Peyer's patch (tissue), 4 donors: ENCODE measurements at regions not wholly inside any gene's neighbourhood (a gene's known extent, or its start where the extent isn't known, plus 50 kb on each side); places are given as distances from the start of the nearest gene placed in this dataset.
"Not testable (repeated sequence)": the region's sequence is repeated elsewhere in the genome, so short reads cannot be mapped to it uniquely, and the experiment has no call there.

ENCODE experiments used
- DNase-seq, 3 donors: peaks; one replicate each; pipeline ENCODE4 v3.0.0-alpha.2; 2017 to 2019
- H3K27ac ChIP-seq, 4 donors: fragments of 200-600 bp; sonication (generic); one replicate each; pipeline ENCODE4 v1.5.1; 2016 to 2019
- H3K27me3 ChIP-seq, 2 donors: fragments of 200-600 bp; sonication (generic); one replicate each; pipeline ENCODE4 v1.5.1; 2019
- H3K36me3 ChIP-seq, 3 donors: fragments of 200-600 bp; sonication (generic); one replicate each; pipeline ENCODE4 v1.5.1; 2016 to 2019
- H3K4me1 ChIP-seq, 4 donors: fragments of 200-600 bp; sonication (generic); one replicate each; pipeline ENCODE4 v1.5.1; 2016 to 2019
- H3K4me3 ChIP-seq, 4 donors: fragments of 200-600 bp; sonication (generic); 1 replicate in 3 of 4; 2 replicates in 1 of 4; pipeline ENCODE4 v1.5.1; 2016 to 2019; ENCODE audit warnings: mild to moderate bottlenecking in 1 of 4
- H3K9me3 ChIP-seq, 4 donors: fragments of 200-600 bp; sonication (generic); one replicate each; pipeline ENCODE4 v1.5.1; 2016 to 2019; ENCODE audit warnings: mild to moderate bottlenecking in 1 of 4
- POLR2A ChIP-seq, 2 donors: fragments of 450-650 bp; IDR thresholded peaks; one replicate each; pipeline ENCODE4 v1.5.1; 2017; ENCODE audit warnings: antibody characterized with exemption in 2 of 2, mild to moderate bottlenecking in 2 of 2, moderate library complexity in 2 of 2
- TF ChIP-seq, protein P1 (sequence below), 6 experiments: fragments of 450-650 bp in 4 of 6; fragments of 200-600 bp in 2 of 6; sonication (generic) in 1 of 6; IDR thresholded peaks; one replicate each; pipeline ENCODE4 v1.5.1; 2017 to 2019; ENCODE audit warnings: antibody characterized with exemption in 6 of 6, mild to moderate bottlenecking in 3 of 6, moderate library complexity in 1 of 6

DNA sequence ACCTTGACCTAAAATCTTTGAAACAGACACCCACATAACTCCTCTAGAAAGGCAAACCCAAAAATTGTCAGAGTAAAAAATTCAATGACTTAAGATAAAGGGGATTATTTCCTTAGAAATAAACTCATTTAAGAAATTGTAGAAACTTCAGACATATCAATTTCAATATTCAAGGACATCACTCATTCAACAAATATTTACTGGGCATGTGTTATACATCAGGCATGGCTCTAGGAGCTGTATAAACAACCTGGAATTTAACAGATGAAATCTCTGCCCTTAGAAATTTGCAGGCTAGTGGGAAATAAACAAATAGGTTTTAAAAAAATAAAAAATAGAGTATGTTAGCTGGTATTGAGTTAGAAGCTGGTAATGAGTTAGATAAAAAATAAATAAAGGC lies 84.0 kb upstream of the LSM14A start:
- Histone ChIP-seq H3K4me1 (no peaks in the 10 kb centered on the region), H3K27ac (no peak overlapping the region), H3K4me3 (no peak overlapping the region), H3K27me3 (no peaks in the 10 kb centered on the region), H3K9me3 (no peaks in the 10 kb centered on the region), H3K36me3 (no peaks in the 10 kb centered on the region)
- TF ChIP-seq POLR2A (IDR thresholded peaks at IDR 0.05) = no peak
- TF ChIP-seq, protein P1, sequence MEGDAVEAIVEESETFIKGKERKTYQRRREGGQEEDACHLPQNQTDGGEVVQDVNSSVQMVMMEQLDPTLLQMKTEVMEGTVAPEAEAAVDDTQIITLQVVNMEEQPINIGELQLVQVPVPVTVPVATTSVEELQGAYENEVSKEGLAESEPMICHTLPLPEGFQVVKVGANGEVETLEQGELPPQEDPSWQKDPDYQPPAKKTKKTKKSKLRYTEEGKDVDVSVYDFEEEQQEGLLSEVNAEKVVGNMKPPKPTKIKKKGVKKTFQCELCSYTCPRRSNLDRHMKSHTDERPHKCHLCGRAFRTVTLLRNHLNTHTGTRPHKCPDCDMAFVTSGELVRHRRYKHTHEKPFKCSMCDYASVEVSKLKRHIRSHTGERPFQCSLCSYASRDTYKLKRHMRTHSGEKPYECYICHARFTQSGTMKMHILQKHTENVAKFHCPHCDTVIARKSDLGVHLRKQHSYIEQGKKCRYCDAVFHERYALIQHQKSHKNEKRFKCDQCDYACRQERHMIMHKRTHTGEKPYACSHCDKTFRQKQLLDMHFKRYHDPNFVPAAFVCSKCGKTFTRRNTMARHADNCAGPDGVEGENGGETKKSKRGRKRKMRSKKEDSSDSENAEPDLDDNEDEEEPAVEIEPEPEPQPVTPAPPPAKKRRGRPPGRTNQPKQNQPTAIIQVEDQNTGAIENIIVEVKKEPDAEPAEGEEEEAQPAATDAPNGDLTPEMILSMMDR (IDR thresholded peaks at IDR 0.05) = no peak
- DNase-seq = no peak

DNA sequence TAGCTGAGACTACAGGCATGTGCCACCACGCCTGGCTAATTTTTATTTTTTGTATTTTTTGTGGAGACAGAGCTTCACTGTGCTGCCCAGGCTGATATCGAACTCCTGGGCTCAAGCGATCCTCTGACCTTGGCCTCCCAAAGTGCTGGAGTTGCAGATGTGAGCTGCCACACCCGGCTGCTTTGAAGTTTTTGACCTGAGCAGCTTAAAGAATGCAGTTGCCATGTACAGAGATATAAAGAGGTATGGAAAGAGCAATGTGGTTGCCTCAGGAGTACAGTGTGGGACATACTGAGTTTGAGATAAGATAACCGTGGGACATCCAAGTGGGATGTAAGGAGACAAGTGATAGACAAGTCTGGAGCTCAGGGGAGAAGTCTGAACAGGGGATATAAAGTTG lies 82.7 kb upstream of the LSM14A start:
- TF ChIP-seq, protein P1 (IDR thresholded peaks at IDR 0.05) = no peak
- no peak for TF ChIP-seq POLR2A (IDR thresholded peaks at IDR 0.05)
- DNase-seq = no peak
- no peak overlapping the region for H3K4me3 ChIP-seq
- no peaks in the 10 kb centered on the region for H3K36me3 ChIP-seq
- H3K4me1 ChIP-seq = no peaks in the 10 kb centered on the region
- H3K27ac ChIP-seq = no peak overlapping the region
- no peaks in the 10 kb centered on the region for H3K9me3 ChIP-seq
- H3K27me3 ChIP-seq = no peaks in the 10 kb centered on the region

DNA sequence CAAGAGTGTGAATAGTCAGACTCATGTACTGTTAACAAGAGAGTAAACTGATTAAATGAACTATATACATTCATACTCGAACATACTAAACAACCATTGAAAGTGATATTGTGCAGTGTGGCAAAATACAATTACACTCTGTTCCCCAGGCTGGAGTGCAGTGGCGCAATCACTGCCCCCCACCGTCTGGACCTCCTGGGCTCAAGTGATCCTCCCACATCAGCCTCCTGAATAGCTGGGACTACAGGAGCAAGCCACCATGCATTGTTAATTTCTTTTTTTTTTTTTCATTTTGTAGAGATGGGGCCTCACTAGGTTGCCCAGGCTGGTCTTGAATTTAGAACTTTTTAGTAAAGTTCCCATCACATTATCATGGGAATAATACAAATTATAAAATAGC lies 77.3 kb upstream of the LSM14A start:
- no peaks in the 10 kb centered on the region for H3K4me1 ChIP-seq
- H3K4me3 ChIP-seq = no peak overlapping the region
- no peaks in the 10 kb centered on the region for H3K9me3 ChIP-seq
- H3K27ac ChIP-seq = no peak overlapping the region
- no peaks in the 10 kb centered on the region for H3K27me3 ChIP-seq
- H3K36me3 ChIP-seq = no peaks in the 10 kb centered on the region
- TF ChIP-seq, protein P1 (IDR thresholded peaks at IDR 0.05) = no peak
- no peak for TF ChIP-seq POLR2A (IDR thresholded peaks at IDR 0.05)
- DNase-seq = no peak

DNA sequence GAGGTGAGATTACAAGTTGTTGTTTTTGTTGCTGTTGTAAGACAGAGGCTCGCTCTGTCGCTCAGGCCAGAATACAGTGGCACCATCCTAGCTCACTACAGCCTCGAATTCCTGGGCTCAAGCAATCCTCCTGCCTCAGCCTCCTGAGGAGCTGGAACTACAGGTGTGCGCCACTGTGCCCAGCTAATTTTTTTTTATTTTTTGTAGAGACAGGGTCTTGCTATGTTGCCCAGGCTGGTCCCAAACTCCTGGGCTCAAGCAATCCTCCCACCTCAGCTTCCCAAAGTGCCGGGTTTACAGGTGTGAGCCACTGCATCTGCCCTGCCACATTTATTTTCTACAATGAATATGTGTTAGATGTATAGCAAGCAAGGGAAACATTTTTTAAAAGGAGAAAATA lies 76.9 kb upstream of the LSM14A start:
- not testable (repeated sequence) for H3K27ac ChIP-seq, H3K27me3 ChIP-seq, H3K4me1 ChIP-seq, H3K4me3 ChIP-seq, H3K9me3 ChIP-seq, H3K36me3 ChIP-seq, DNase-seq

DNA sequence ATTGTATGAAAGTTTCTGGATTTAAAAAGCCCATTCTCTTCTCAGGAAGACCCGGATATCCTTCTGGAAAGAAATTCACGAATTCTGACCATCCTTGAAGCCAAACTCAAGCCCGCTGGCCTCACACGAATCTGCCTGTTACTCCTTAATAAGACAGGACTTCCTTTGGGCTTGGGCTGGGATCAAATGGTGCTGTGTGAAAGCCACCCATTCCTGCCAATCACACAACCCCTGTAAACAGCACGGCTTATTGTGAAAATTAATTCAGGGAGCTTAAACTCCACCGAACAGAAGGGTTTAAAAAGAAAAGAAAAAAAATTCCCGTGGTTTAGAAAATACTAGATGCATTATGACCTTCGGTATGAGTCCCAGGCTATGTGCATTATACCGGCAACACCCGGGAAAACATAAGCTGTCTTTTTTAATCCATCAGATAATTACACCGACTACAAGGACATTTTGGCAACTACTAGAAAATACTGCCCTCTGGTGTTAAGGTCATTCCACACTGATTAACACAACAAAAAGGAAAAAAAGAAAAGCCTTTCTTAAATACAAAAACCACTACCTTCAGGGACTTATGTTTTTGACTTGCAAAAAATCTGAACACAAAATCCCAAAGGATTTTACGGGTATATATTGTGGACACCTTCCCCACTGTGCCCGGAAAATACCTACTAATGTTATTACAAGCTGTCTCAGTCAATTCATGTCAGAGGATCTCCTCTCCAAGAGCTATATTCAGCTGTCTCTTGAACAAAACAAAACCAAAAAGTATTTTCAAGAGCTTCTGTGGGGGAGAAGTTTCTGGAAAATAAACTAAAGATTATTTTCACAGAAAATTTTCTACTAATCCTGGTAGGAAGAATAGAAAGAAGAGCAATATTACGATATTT lies 76.0 kb upstream of the LSM14A start:
- no peaks in the 10 kb centered on the region for H3K4me1 ChIP-seq
- H3K36me3 ChIP-seq = no peaks in the 10 kb centered on the region
- no peaks in the 10 kb centered on the region for H3K9me3 ChIP-seq
- H3K27ac ChIP-seq = no peak overlapping the region
- H3K4me3 ChIP-seq = no peak overlapping the region
- DNase-seq = no peak
- H3K27me3 ChIP-seq = no peaks in the 10 kb centered on the region
- TF ChIP-seq POLR2A (IDR thresholded peaks at IDR 0.05) = no peak
- TF ChIP-seq, protein P1 (IDR thresholded peaks at IDR 0.05) = peak in 5 of 6 experiments; percentile 41 to 71 (median 62)

DNA sequence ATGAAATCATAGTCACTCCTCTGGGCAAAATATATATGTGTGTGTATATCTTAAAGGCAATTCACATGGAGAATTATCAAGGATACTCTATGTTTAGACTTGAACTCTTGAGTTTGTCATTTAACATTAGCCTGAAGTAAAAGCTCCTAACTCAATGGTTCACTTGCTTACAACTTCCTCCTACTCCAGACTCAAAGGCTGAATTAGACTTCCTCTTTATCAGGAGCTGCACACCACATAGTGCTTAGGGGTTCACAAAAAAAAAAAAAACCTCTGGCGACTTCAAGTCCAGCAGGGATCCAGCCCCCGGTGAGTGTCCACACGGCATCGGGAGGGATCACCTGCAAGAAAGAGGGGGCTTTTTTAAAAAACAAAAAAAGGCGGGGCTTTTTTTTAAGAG lies 68.2 kb upstream of the LSM14A start:
- Histone ChIP-seq H3K36me3 (no peaks in the 10 kb centered on the region), H3K4me1 (no peaks in the 10 kb centered on the region), H3K27ac (no peak overlapping the region), H3K27me3 (no peaks in the 10 kb centered on the region), H3K9me3 (no peaks in the 10 kb centered on the region), H3K4me3 (no peak overlapping the region)
- TF ChIP-seq, protein P1 (IDR thresholded peaks at IDR 0.05) = no peak
- TF ChIP-seq POLR2A (IDR thresholded peaks at IDR 0.05) = no peak
- no peak for DNase-seq
